ENCODE measurements at regions not wholly inside any gene's neighbourhood (a gene's known extent, or its start where the extent isn't known, plus 50 kb on each side); places are given as distances from the start of the nearest gene placed in this dataset.
A peak's percentile ranks its signal among the peaks of the same experiment; 100 is the strongest.

DNA sequence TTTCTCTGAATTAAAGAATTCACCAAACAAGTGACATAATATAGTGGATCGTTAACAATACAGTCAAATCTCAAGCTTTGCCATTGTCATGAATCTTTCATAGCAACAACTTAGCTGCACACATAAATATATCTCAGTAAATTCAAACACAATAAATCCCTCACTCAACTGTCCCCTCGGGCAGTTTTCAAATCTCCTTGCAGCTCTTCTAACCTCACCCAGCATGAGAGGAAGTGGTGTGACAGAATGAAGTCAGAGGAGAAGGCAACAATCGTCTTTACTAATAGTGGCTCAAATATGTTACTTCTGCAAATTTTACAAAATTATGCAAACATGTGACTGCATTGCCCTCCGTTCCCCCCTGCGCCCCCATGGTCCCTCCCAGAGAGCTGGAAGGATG is 148.2 kb downstream of the RAP2A start:
- no peak for DNase-seq (ENCODE audit: low read depth)
- H3K4me3 ChIP-seq (ENCODE audit: low read length) = no peak overlapping the region
- TF ChIP-seq, protein P1, sequence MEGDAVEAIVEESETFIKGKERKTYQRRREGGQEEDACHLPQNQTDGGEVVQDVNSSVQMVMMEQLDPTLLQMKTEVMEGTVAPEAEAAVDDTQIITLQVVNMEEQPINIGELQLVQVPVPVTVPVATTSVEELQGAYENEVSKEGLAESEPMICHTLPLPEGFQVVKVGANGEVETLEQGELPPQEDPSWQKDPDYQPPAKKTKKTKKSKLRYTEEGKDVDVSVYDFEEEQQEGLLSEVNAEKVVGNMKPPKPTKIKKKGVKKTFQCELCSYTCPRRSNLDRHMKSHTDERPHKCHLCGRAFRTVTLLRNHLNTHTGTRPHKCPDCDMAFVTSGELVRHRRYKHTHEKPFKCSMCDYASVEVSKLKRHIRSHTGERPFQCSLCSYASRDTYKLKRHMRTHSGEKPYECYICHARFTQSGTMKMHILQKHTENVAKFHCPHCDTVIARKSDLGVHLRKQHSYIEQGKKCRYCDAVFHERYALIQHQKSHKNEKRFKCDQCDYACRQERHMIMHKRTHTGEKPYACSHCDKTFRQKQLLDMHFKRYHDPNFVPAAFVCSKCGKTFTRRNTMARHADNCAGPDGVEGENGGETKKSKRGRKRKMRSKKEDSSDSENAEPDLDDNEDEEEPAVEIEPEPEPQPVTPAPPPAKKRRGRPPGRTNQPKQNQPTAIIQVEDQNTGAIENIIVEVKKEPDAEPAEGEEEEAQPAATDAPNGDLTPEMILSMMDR (IDR thresholded peaks at IDR 0.05; ENCODE audit: insufficient read depth, low read depth, low read length, missing control alignments) = no peak

DNA sequence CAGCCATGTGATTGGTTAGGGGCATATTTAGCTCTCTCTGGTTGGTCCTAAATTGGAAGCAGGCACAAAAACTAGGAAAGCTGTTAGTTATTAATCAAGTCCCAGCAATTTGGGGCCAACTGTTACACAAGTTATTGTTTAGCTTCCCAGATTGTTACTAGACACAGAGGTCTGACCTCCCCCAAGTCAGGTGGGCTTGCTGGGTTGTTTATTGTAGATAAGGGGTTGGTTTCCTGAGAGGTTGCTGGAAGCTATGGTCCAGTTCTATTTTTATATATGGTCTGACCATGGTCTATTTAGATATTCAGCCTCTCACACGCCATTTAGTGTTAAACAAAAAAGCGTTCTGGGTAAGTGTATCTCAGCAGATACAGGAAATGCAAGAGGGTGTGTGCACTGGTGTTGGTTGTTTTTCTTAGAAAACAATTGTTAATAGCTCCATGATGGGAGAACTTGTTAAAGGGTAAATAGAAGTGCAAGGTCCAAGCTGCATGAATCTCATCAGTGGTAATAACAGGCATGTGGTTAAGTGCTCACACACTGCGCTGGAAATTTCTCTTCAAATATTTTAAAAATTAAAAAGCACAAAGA is 150.0 kb downstream of the RAP2A start:
- no peak overlapping the region for H3K4me3 ChIP-seq (ENCODE audit: low read length)
- TF ChIP-seq, protein P1 (IDR thresholded peaks at IDR 0.05; ENCODE audit: insufficient read depth, low read depth, low read length, missing control alignments) = no peak
- no peak for DNase-seq (ENCODE audit: low read depth)

DNA sequence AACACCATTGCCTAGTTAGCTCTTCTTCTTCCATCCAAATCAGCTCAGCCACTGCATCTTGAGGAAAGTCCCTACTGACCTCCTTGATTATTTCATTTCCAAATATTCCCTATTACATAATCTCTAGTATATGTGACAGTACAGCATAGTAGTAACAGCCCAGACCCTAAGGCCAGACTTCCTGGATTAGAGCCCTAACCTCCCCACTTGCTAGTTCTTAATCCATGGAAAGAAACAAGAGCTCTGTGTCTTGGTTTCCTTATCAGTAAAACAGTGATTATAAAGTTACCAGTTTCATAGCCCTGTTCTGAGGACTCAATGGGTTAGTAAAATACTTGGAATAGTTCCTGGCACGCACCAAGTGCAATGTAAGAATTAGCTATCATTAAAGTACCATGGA is 153.0 kb downstream of the RAP2A start:
- DNase-seq (ENCODE audit: low read depth) = no peak
- H3K4me3 ChIP-seq (ENCODE audit: low read length) = no peak overlapping the region
- TF ChIP-seq, protein P1 (IDR thresholded peaks at IDR 0.05; ENCODE audit: insufficient read depth, low read depth, low read length, missing control alignments) = no peak

- H3K4me3 ChIP-seq (ENCODE audit: low read length) = no peak overlapping the region
- peak; percentile 15 for DNase-seq (ENCODE audit: low read depth)
- TF ChIP-seq, protein P1 (IDR thresholded peaks at IDR 0.05; ENCODE audit: insufficient read depth, low read depth, low read length, missing control alignments) = peak; percentile 15
Observed at GRCh38 chr13:97588993-97589392, 155.0 kb downstream of the RAP2A start.

GRCh38 chr13:97600458-97601075 is 166.6 kb downstream of the RAP2A start:
- peak; percentile 86 for DNase-seq (ENCODE audit: low read depth)
- TF ChIP-seq, protein P1 (IDR thresholded peaks at IDR 0.05; ENCODE audit: insufficient read depth, low read depth, low read length, missing control alignments) = no peak

DNA sequence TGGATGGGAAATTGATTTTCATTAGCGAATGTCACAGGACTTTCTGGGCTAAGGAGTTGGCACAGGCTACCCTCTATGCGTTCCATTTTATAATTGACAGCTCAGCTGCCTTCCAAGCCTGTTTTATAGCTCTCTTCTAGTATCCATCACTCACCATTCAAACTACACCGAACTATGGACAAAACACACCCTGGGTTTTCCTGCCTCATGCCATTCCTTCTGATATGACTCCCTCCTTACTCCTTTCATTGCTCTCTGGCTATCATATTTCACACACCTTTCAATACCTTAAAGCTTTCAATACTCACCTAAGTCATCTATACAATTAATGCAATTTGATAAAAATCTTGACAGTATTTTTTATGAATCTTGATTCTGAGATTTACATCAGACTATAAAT is 181.3 kb downstream of the RAP2A start:
- TF ChIP-seq, protein P1 (IDR thresholded peaks at IDR 0.05; ENCODE audit: insufficient read depth, low read depth, low read length, missing control alignments) = no peak
- peak; percentile 77 for DNase-seq (ENCODE audit: low read depth)
- H3K4me3 ChIP-seq (ENCODE audit: low read length) = no peak overlapping the region

More at GRCh38 chr13:97600458-97601075, 166.6 kb downstream of the RAP2A start:
- H3K4me3 ChIP-seq (ENCODE audit: low read length) = no peak overlapping the region

GRCh38 chr13:97616385-97616784 is 182.4 kb downstream of the RAP2A start:
- no peak for DNase-seq (ENCODE audit: low read depth)

More at GRCh38 chr13:97616385-97616784, 182.4 kb downstream of the RAP2A start:
- H3K4me3 ChIP-seq (ENCODE audit: low read length) = no peak overlapping the region
- TF ChIP-seq, protein P1 (IDR thresholded peaks at IDR 0.05; ENCODE audit: insufficient read depth, low read depth, low read length, missing control alignments) = no peak

Data from epithelial cell of esophagus (primary cell).